Smooth muscle cell (in vitro differentiated cells): ENCODE measurements at regions not wholly inside any gene's neighbourhood (a gene's known extent, or its start where the extent isn't known, plus 50 kb on each side); places are given as distances from the start of the nearest gene placed in this dataset.

Source experiments
- DNase-seq: peaks from one replicate; lab custom pipeline; 2025; ENCODE audit not compliant: unreplicated experiment; lab: John Stamatoyannopoulos, UW
- H2AFZ ChIP-seq: fragments of 200-600 bp; sonication (generic); 2 replicates; pipeline ENCODE4 v1.6.0; 2016; ENCODE audit warnings: antibody characterized with exemption, low read depth, mild to moderate bottlenecking
- H3F3A ChIP-seq: fragments of 200-600 bp; sonication (generic); 2 replicates; pipeline ENCODE4 v1.6.0; 2017; ENCODE audit warnings: antibody characterized with exemption, low read depth
- H3K27ac ChIP-seq: fragments of 200-600 bp; sonication (generic); 2 replicates; pipeline ENCODE4 v1.5.1; 2016; ENCODE audit warnings: low read depth, mild to moderate bottlenecking
- H3K27me3 ChIP-seq: fragments of 200-600 bp; sonication (generic); 2 replicates; pipeline ENCODE4 v1.6.1; 2016; ENCODE audit warnings: low read depth, mild to moderate bottlenecking
- H3K36me3 ChIP-seq: fragments of 200-600 bp; sonication (generic); 2 replicates; pipeline ENCODE4 v1.5.1; 2016; ENCODE audit warnings: low read depth
- H3K4me1 ChIP-seq: fragments of 200-600 bp; sonication (generic); 2 replicates; pipeline ENCODE4 v1.5.1; 2016; ENCODE audit warnings: low read depth
- H3K4me2 ChIP-seq: fragments of 200-600 bp; sonication (generic); 2 replicates; pipeline ENCODE4 v1.6.0; 2016; ENCODE audit warnings: mild to moderate bottlenecking
- H3K4me3 ChIP-seq: fragments of 200-600 bp; sonication (generic); 2 replicates; pipeline ENCODE4 v1.5.1; 2016; ENCODE audit warnings: mild to moderate bottlenecking
- H3K79me2 ChIP-seq: fragments of 200-600 bp; sonication (generic); 2 replicates; pipeline ENCODE4 v1.6.0; 2016; ENCODE audit warnings: low read depth, mild to moderate bottlenecking
- H3K9ac ChIP-seq: fragments of 200-600 bp; sonication (generic); 2 replicates; pipeline ENCODE4 v1.6.0; 2016; ENCODE audit warnings: low read depth
- H3K9me3 ChIP-seq: fragments of 200-600 bp; sonication (generic); replicated peaks from 2 replicates; pipeline ENCODE4 v1.5.1; 2016; ENCODE audit warnings: low read depth
- H4K20me1 ChIP-seq: fragments of 200-600 bp; sonication (generic); 2 replicates; pipeline ENCODE4 v1.6.0; 2016; ENCODE audit warnings: low read depth
- WGBS: methylation state at CpG from one replicate; pipeline ENCODE4 v1.1.7; 2016; ENCODE audit warnings: low lambda C conversion rate; 5-methylcytosine and 5-hydroxymethylcytosine counted together
- TF ChIP-seq, protein P1 (sequence below): fragments of 200-600 bp; sonication (generic); IDR thresholded peaks from 2 replicates; pipeline ENCODE4 v1.5.1; 2017; ENCODE audit warnings: borderline replicate concordance, mild to moderate bottlenecking, antibody characterized with exemption; ENCODE audit not compliant: insufficient read depth, poor library complexity, severe bottlenecking

DNA sequence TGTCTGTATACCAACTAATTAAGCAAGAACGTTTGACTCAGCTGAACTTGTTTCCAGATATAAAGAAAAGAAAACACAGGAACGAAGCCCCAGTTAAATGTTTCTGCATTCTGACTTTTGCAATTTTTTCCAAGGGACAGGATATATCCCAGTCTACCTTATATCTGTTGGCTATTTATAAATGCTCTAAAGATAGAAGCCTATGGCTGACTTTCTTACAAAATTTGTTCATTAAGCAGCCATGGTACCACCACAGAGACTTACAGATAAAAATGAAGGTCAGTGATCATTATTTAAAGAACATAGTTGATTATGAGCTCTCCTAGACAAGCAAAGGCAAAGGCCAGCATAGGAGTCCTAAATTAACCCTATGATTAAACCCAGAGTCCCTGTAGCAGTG is 462.7 kb upstream of the SPHKAP start:
- no peak overlapping the region for H3K9ac ChIP-seq

DNA sequence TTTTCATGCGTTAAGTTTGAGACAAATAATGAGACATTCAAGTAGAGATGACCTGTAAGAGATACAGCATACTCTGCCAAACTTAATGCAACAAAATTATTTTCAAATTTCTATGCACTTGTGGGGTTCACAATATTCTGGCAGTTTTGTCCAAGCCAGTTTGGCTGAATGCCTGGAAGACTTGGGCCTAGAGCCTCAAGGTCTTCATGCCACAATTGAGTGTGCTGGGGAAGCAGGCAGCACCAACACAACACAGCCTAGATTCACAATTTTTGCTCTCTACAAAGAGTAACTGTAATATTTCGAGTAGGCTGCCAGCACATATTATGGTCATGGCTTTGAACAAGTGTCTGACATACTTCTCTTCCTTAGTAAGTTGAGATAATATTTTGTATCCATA is 461.4 kb upstream of the SPHKAP start:
- no peak overlapping the region for H3K9ac ChIP-seq
- no peaks in the 10 kb centered on the region for H3K79me2 ChIP-seq
- TF ChIP-seq, protein P1, sequence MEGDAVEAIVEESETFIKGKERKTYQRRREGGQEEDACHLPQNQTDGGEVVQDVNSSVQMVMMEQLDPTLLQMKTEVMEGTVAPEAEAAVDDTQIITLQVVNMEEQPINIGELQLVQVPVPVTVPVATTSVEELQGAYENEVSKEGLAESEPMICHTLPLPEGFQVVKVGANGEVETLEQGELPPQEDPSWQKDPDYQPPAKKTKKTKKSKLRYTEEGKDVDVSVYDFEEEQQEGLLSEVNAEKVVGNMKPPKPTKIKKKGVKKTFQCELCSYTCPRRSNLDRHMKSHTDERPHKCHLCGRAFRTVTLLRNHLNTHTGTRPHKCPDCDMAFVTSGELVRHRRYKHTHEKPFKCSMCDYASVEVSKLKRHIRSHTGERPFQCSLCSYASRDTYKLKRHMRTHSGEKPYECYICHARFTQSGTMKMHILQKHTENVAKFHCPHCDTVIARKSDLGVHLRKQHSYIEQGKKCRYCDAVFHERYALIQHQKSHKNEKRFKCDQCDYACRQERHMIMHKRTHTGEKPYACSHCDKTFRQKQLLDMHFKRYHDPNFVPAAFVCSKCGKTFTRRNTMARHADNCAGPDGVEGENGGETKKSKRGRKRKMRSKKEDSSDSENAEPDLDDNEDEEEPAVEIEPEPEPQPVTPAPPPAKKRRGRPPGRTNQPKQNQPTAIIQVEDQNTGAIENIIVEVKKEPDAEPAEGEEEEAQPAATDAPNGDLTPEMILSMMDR, result no peak
- no peak overlapping the region for H3K4me3 ChIP-seq
- H3K9me3 ChIP-seq, result no peaks in the 10 kb centered on the region
- H3K27me3 ChIP-seq, result no peaks in the 10 kb centered on the region
- H4K20me1 ChIP-seq, result no peaks in the 10 kb centered on the region
- WGBS, result 83% methylated on average over 2 of the region's 2 CpGs
- no peak for DNase-seq
- H2AFZ ChIP-seq, result no peak overlapping the region
- H3K27ac ChIP-seq, result no peak overlapping the region
- no peaks in the 10 kb centered on the region for H3K4me1 ChIP-seq
- H3K4me2 ChIP-seq, result no peak overlapping the region
- no peaks in the 10 kb centered on the region for H3K36me3 ChIP-seq
- no peaks in the 10 kb centered on the region for H3F3A ChIP-seq

More for the DNA sequence above, 462.7 kb upstream of the SPHKAP start:
- H2AFZ ChIP-seq, result no peak overlapping the region
- 76% methylated on average over 2 of the region's 2 CpGs for WGBS
- H3K9me3 ChIP-seq, result no peaks in the 10 kb centered on the region
- no peak overlapping the region for H3K4me3 ChIP-seq
- no peaks in the 10 kb centered on the region for H3K79me2 ChIP-seq
- TF ChIP-seq, protein P1, result no peak
- no peaks in the 10 kb centered on the region for H4K20me1 ChIP-seq
- no peaks in the 10 kb centered on the region for H3K27me3 ChIP-seq
- no peak overlapping the region for H3K27ac ChIP-seq
- DNase-seq, result no peak
- no peak overlapping the region for H3K4me2 ChIP-seq
- no peaks in the 10 kb centered on the region for H3K36me3 ChIP-seq
- no peaks in the 10 kb centered on the region for H3F3A ChIP-seq
- no peaks in the 10 kb centered on the region for H3K4me1 ChIP-seq

DNA sequence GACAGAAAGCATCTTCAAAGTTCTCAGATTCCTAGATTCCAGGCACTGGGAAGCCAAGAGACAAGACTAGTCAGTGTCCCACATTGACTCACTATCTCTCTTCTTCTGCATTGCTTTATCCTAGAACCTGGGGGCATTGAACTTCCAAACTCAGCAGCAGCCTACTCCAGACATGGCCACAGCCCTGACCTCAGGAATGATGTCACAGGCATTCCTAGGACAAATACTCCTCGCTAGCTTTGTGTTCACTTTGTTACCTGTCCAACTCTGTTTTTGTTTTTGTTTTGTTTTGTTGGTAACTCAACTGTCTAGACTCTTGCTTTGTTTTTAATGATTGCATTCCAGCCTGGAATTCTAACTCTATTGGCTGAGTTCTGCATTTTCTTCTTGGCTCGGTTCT is 449.3 kb upstream of the SPHKAP start:
- Histone ChIP-seq H3K79me2 (no peaks in the 10 kb centered on the region), H3K27me3 (no peaks in the 10 kb centered on the region), H3K9me3 (no peaks in the 10 kb centered on the region), H3K27ac (no peak overlapping the region), H3K4me3 (no peak overlapping the region), H3K9ac (no peak overlapping the region), H3K36me3 (no peaks in the 10 kb centered on the region), H4K20me1 (no peaks in the 10 kb centered on the region), H2AFZ (no peak overlapping the region), H3K4me1 (no peaks in the 10 kb centered on the region), H3K4me2 (no peak overlapping the region), H3F3A (no peaks in the 10 kb centered on the region)
- WGBS, result 84% methylated on average over 2 of the region's 2 CpGs
- TF ChIP-seq, protein P1, result no peak
- DNase-seq, result no peak

DNA sequence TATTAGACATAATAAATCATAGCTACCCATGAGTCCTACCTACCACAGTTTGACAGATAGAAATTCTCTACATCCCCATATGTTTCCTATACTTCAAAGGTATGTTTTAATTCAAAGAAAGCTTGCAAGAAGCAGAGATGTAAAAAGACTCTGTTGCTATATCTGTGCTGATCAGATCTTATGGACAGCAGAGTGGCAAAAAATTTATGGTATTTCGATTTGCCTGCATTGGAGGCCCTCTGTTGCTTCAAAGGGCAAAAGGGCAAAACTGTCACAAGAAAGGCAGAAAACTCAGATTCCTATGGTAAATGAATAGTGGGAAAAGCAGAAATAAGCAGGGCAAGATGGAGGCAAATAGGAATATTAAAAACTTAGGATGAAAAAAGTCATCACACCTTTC is 447.8 kb upstream of the SPHKAP start:
- TF ChIP-seq, protein P1, result no peak
- no peak overlapping the region for H2AFZ ChIP-seq
- no peaks in the 10 kb centered on the region for H3K9me3 ChIP-seq
- no peak overlapping the region for H3K4me2 ChIP-seq
- WGBS, result 90% methylated on average over 1 of the region's 1 CpG
- no peaks in the 10 kb centered on the region for H3K36me3 ChIP-seq
- no peaks in the 10 kb centered on the region for H3K4me1 ChIP-seq
- H3K4me3 ChIP-seq, result no peak overlapping the region
- no peaks in the 10 kb centered on the region for H4K20me1 ChIP-seq
- DNase-seq, result no peak
- no peaks in the 10 kb centered on the region for H3F3A ChIP-seq
- no peak overlapping the region for H3K27ac ChIP-seq
- no peaks in the 10 kb centered on the region for H3K79me2 ChIP-seq
- no peak overlapping the region for H3K9ac ChIP-seq
- peaks cover 3% of the 10 kb centered on the region for H3K27me3 ChIP-seq
